ENCODE measurements at regions not wholly inside any gene's neighbourhood (a gene's known extent, or its start where the extent isn't known, plus 50 kb on each side); places are given as distances from the start of the nearest gene placed in this dataset.

- Histone ChIP-seq H3K4me3 (no peak overlapping the region), H3K4me1 (no peaks in the 10 kb centered on the region), H3K9me3 (peaks cover 0 to 33% (median 0%) of the 10 kb centered on the region in 8 donors), H3K27me3 (replicated peaks in 1 of 7) (no peaks in the 10 kb centered on the region), H3K36me3 (no peaks in the 10 kb centered on the region), H3K27ac (no peak overlapping the region)
- DNase-seq, result no peak
- TF ChIP-seq CTCF (IDR thresholded peaks at IDR 0.05 in 8 of 11, conservative IDR thresholded peaks at IDR 0.05 in 3 of 11) (no peak), POLR2A (IDR thresholded peaks at IDR 0.05) (no peak), POLR2AphosphoS5 (IDR thresholded peaks at IDR 0.05) (no peak)
- intact Hi-C loops (cut with DNase I; ENCODE audit: low total_unique reads), result no loop called here
- WGBS, 5 donors, result 93 to 95% (median 93%) methylated on average over 12 of the region's 12 CpGs
Measured at GRCh38 chr16:5735444-5735843, 637.8 kb upstream of the EEF2KMT start.

- H3K4me3 ChIP-seq, result no peak overlapping the region
- intact Hi-C loops (cut with DNase I; ENCODE audit: low total_unique reads), result no loop called here
- WGBS, 5 donors, result 94 to 99% (median 98%) methylated on average over 4 of the region's 4 CpGs
Measured at GRCh38 chr16:5730783-5731182, 633.2 kb upstream of the EEF2KMT start.

GRCh38 chr16:5722116-5722619, 624.6 kb upstream of the EEF2KMT start:
- Histone ChIP-seq H3K4me1 (no peaks in the 10 kb centered on the region), H3K27ac (no peak overlapping the region), H3K9me3 (peaks cover 0 to 9% (median 0%) of the 10 kb centered on the region in 8 donors), H3K36me3 (no peaks in the 10 kb centered on the region), H3K4me3 (no peak overlapping the region), H3K27me3 (replicated peaks in 1 of 7) (no peaks in the 10 kb centered on the region)
- WGBS, 5 donors, result 76 to 89% (median 84%) methylated on average over 5 of the region's 5 CpGs
- TF ChIP-seq CTCF (IDR thresholded peaks at IDR 0.05 in 8 of 11, conservative IDR thresholded peaks at IDR 0.05 in 3 of 11) (no peak), POLR2A (IDR thresholded peaks at IDR 0.05) (no peak), POLR2AphosphoS5 (IDR thresholded peaks at IDR 0.05) (no peak)
- no peak for DNase-seq
- intact Hi-C loops (cut with DNase I; ENCODE audit: low total_unique reads), result no loop called here

More at GRCh38 chr16:5730783-5731182, 633.2 kb upstream of the EEF2KMT start:
- Histone ChIP-seq H3K9me3 (peaks cover 0 to 47% (median 0%) of the 10 kb centered on the region in 8 donors), H3K4me1 (no peaks in the 10 kb centered on the region), H3K36me3 (no peaks in the 10 kb centered on the region), H3K27me3 (replicated peaks in 1 of 7) (no peaks in the 10 kb centered on the region), H3K27ac (no peak overlapping the region)
- no peak for DNase-seq
- no peak for TF ChIP-seq POLR2A (IDR thresholded peaks at IDR 0.05)
- TF ChIP-seq CTCF (IDR thresholded peaks at IDR 0.05 in 8 of 11, conservative IDR thresholded peaks at IDR 0.05 in 3 of 11), result no peak
- no peak for TF ChIP-seq POLR2AphosphoS5 (IDR thresholded peaks at IDR 0.05)

GRCh38 chr16:5715155-5715554, 617.6 kb upstream of the EEF2KMT start:
- Histone ChIP-seq H3K27me3 (replicated peaks in 1 of 7) (no peaks in the 10 kb centered on the region), H3K4me3 (no peak overlapping the region), H3K36me3 (no peaks in the 10 kb centered on the region), H3K9me3 (peaks cover 0 to 32% (median 5%) of the 10 kb centered on the region in 8 donors), H3K4me1 (no peaks in the 10 kb centered on the region), H3K27ac (no peak overlapping the region)
- DNase-seq, result no peak
- TF ChIP-seq POLR2AphosphoS5 (IDR thresholded peaks at IDR 0.05) (no peak), CTCF (IDR thresholded peaks at IDR 0.05 in 8 of 11, conservative IDR thresholded peaks at IDR 0.05 in 3 of 11) (no peak), POLR2A (IDR thresholded peaks at IDR 0.05) (no peak)
- intact Hi-C loops (cut with DNase I; ENCODE audit: low total_unique reads), result no loop called here
- 60 to 69% (median 66%) methylated on average over 2 of the region's 2 CpGs for WGBS, 5 donors
